K562 (cell line): ENCODE measurements at regions not wholly inside any gene's neighbourhood (a gene's known extent, or its start where the extent isn't known, plus 50 kb on each side); places are given as distances from the start of the nearest gene placed in this dataset.
A peak's percentile ranks its signal among the peaks of the same experiment; 100 is the strongest.

Source experiments
- ATAC-seq: fragments of 200-7000 bp; cut with Tn5 transposase; 3 replicates; pipeline ENCODE4 v1.9.1; 2020; ENCODE audit warnings: moderate library complexity
- BruUV-seq: library from RNA; stranded (reverse); fragments of 400-500 nt; replicated peaks from 2 replicates; lab custom pipeline; 2021; lab: Mats Ljungman, UMichigan
- CTCF ChIA-PET: fragments of 300-600 bp; formaldehyde crosslinking; extraction: SDS; loops from one replicate; lab custom pipeline; 2021; ENCODE audit warnings: low intra/inter-chr PET ratio; lab: Yijun Ruan, JAX
- POLR2A ChIA-PET: fragments of 300-600, 350-650 bp; sonication (Branson Sonifier 250); formaldehyde crosslinking; extraction: SDS; loops from one replicate; lab custom pipeline; 2021; ENCODE audit warnings: antibody characterized with exemption, inconsistent platforms; lab: Yijun Ruan, JAX
- DNase-seq, 4 experiments: peaks; one replicate each; pipeline versions ENCODE4 v3.0.0 to v3.0.0-alpha.2; 2011 to 2018; ENCODE audit warnings: low spot score in 3 of 4, mixed read lengths in 3 of 4; ENCODE audit errors: extremely low read depth in 1 of 4
- FAIRE-seq: peaks from 2 replicates; lab custom pipeline; 2011; peaks lifted over from hg19 to GRCh38; lab: Jason Lieb, UNC
- H2AFZ ChIP-seq: 2 replicates; pipeline ENCODE4 v1.6.0; 2011; ENCODE audit warnings: low read depth, low read length, control low read depth, inconsistent platforms
- H3K27ac ChIP-seq: fragments of 200-600 bp; 3 replicates; pipeline ENCODE4 v1.8.0; 2011; ENCODE audit warnings: low read depth, mild to moderate bottlenecking, control low read depth, inconsistent platforms, low read length, moderate library complexity, mixed read lengths; ENCODE audit errors: extremely low read depth
- H3K27me3 ChIP-seq, 2 experiments: fragments of 300-600 bp in 1 of 2; 2 replicates in 1 of 2; 3 replicates in 1 of 2; pipeline versions ENCODE4 v1.6.0 to v1.8.0; 2011; ENCODE audit warnings: inconsistent platforms in 2 of 2, low read length in 2 of 2, mild to moderate bottlenecking in 1 of 2, mixed read lengths in 1 of 2, moderate library complexity in 1 of 2; ENCODE audit not compliant: control insufficient read depth in 2 of 2, insufficient read depth in 2 of 2
- H3K36me3 ChIP-seq: fragments of 300-600 bp; 3 replicates; pipeline ENCODE4 v1.8.0; 2011; ENCODE audit warnings: mild to moderate bottlenecking, low read length, inconsistent platforms; ENCODE audit not compliant: control insufficient read depth, insufficient read depth
- H3K4me1 ChIP-seq, 2 experiments: fragments of 200-600 bp in 1 of 2; replicated peaks in 1 of 2; 2 replicates in 1 of 2; 3 replicates in 1 of 2; pipeline versions ENCODE4 v1.5.1 to v1.8.0; 2011; ENCODE audit warnings: inconsistent platforms in 2 of 2, low read length in 2 of 2, mild to moderate bottlenecking in 1 of 2, mixed read lengths in 1 of 2, moderate library complexity in 1 of 2; ENCODE audit not compliant: control insufficient read depth in 2 of 2, insufficient read depth in 2 of 2
- H3K4me2 ChIP-seq: 2 replicates; pipeline ENCODE4 v1.6.1; 2011; ENCODE audit warnings: low read length, control low read depth, inconsistent platforms, mixed read lengths; ENCODE audit not compliant: insufficient read depth
- H3K4me3 ChIP-seq: fragments of 200-600 bp; sonication (generic), shearing (Covaris generic); 2 replicates; pipeline ENCODE4 v1.5.1; 2016; ENCODE audit warnings: control low read depth, inconsistent platforms
- H3K79me2 ChIP-seq: fragments of 200-600 bp; 3 replicates; pipeline ENCODE4 v1.8.0; 2011; ENCODE audit warnings: low read length, inconsistent platforms; ENCODE audit not compliant: control insufficient read depth, insufficient read depth
- H3K9ac ChIP-seq, 2 experiments: 2 replicates each; pipeline versions ENCODE4 v1.6.0 to v1.6.1; 2011; ENCODE audit warnings: low read depth in 2 of 2, low read length in 2 of 2, control low read depth in 1 of 2, inconsistent platforms in 1 of 2, mild to moderate bottlenecking in 1 of 2, mixed read lengths in 1 of 2; ENCODE audit not compliant: insufficient read depth in 1 of 2
- H3K9me1 ChIP-seq: one replicate; pipeline ENCODE4 v1.6.0; 2011; ENCODE audit warnings: inconsistent platforms, mild to moderate bottlenecking, low read length, moderate library complexity; ENCODE audit not compliant: control insufficient read depth, insufficient read depth
- H3K9me3 ChIP-seq: replicated peaks from 2 replicates; pipeline ENCODE4 v1.5.1; 2011; ENCODE audit warnings: low read depth, low read length, inconsistent platforms; ENCODE audit not compliant: control insufficient read depth, insufficient read depth
- H4K20me1 ChIP-seq: replicated peaks from 2 replicates; pipeline ENCODE4 v1.6.1; 2011; ENCODE audit warnings: low read length, inconsistent platforms, mixed read lengths; ENCODE audit not compliant: control insufficient read depth, insufficient read depth
- CBX5 ChIP-seq: IDR thresholded peaks from 2 replicates; pipeline ENCODE4 v1.6.1; 2014; ENCODE audit warnings: low read depth, borderline replicate concordance
- CSDE1 ChIP-seq, 2 experiments: fragments of 450-650 bp; IDR thresholded peaks; 2 replicates each; pipeline ENCODE4 v1.6.1; 2016; ENCODE audit warnings: mild to moderate bottlenecking in 1 of 2
- DDX20 ChIP-seq: fragments of 450-650 bp; IDR thresholded peaks from 2 replicates; pipeline ENCODE4 v1.6.1; 2016; ENCODE audit warnings: missing genetic modification characterization, low read depth, mild to moderate bottlenecking, missing compliant biosample characterization, moderate library complexity
- DEAF1 ChIP-seq: fragments of 450-650 bp; formaldehyde crosslinking; IDR thresholded peaks from 2 replicates; pipeline ENCODE4 v1.4.0; 2020; ENCODE audit warnings: mild to moderate bottlenecking, moderate library complexity
- ETS1 ChIP-seq: conservative IDR thresholded peaks from 2 replicates; pipeline ENCODE4 v1.6.1; 2011; ENCODE audit warnings: low read depth, mild to moderate bottlenecking, low read length; ENCODE audit not compliant: control insufficient read depth
- GATA2 ChIP-seq: sonication (generic); formaldehyde crosslinking; IDR thresholded peaks from 2 replicates; pipeline ENCODE4 v1.4.0; 2020; ENCODE audit warnings: mild to moderate bottlenecking, missing genetic modification reagents
- GTF2B ChIP-seq: IDR thresholded peaks from 2 replicates; pipeline ENCODE4 v1.6.1; 2011; ENCODE audit not compliant: insufficient read length; ENCODE audit errors: extremely low read depth
- MECOM ChIP-seq: fragments of 250-450 bp; sonication (Bioruptor Pico); IDR thresholded peaks from 2 replicates; pipeline ENCODE4 v1.8.0; 2022; ENCODE audit warnings: inconsistent platforms
- NCOA2 ChIP-seq, 2 experiments: fragments of 450-650 bp; IDR thresholded peaks; 2 replicates each; pipeline ENCODE4 v1.6.1; 2018; ENCODE audit warnings: mild to moderate bottlenecking in 2 of 2, moderate library complexity in 1 of 2; ENCODE audit not compliant: partially characterized antibody in 2 of 2
- PATZ1 ChIP-seq: fragments of 250-450 bp; sonication (Bioruptor Pico); IDR thresholded peaks from 2 replicates; pipeline ENCODE4 v1.5.0; 2020; ENCODE audit warnings: mild to moderate bottlenecking, borderline replicate concordance
- RAD21 ChIP-seq, 2 experiments: fragments of 250-450 bp in 1 of 2; fragments of 450-650 bp in 1 of 2; sonication (Bioruptor Pico) in 1 of 2; formaldehyde crosslinking in 1 of 2; IDR thresholded peaks in 1 of 2; conservative IDR thresholded peaks in 1 of 2; 2 replicates each; pipeline versions ENCODE4 v1.4.0 to v1.8.0; 2020 to 2022; ENCODE audit warnings: mild to moderate bottlenecking in 2 of 2, moderate library complexity in 1 of 2
- SIN3A ChIP-seq, 2 experiments: fragments of 150-350 bp in 1 of 2; IDR thresholded peaks; 2 replicates each; pipeline ENCODE4 v1.6.1; 2011 to 2016; ENCODE audit warnings: borderline replicate concordance in 2 of 2, low read depth in 2 of 2, low read length in 2 of 2, mild to moderate bottlenecking in 2 of 2, moderate library complexity in 2 of 2; ENCODE audit not compliant: control insufficient read depth in 1 of 2
- SIRT6 ChIP-seq: IDR thresholded peaks from one replicate; pipeline ENCODE4 v1.6.1; 2012; ENCODE audit warnings: low read depth, mild to moderate bottlenecking, control low read depth, inconsistent platforms, low read length, moderate library complexity
- SOX6 ChIP-seq: fragments of 450-650 bp; IDR thresholded peaks from 2 replicates; pipeline ENCODE4 v1.6.1; 2014; ENCODE audit warnings: mild to moderate bottlenecking
- SRF ChIP-seq, 2 experiments: fragments of 250-450, 450-650 bp in 1 of 2; sonication (Bioruptor Pico) in 1 of 2; sonication (generic) in 1 of 2; formaldehyde crosslinking; IDR thresholded peaks; 2 replicates each; pipeline versions ENCODE4 v1.5.0 to v1.5.1; 2020 to 2022; ENCODE audit warnings: mild to moderate bottlenecking in 1 of 2, missing genetic modification reagents in 1 of 2
- ZNF134 ChIP-seq: fragments of 250-450 bp; sonication (Bioruptor Pico); conservative IDR thresholded peaks from 2 replicates; pipeline ENCODE4 v1.4.0; 2020
- ZNF408 ChIP-seq: fragments of 250-450 bp; sonication (Bioruptor Pico); IDR thresholded peaks from 2 replicates; pipeline ENCODE4 v1.4.0; 2020; ENCODE audit warnings: low read depth, mild to moderate bottlenecking, moderate library complexity
- ZNF77 ChIP-seq: fragments of 250-450 bp; sonication (Bioruptor Pico); IDR thresholded peaks from 2 replicates; pipeline ENCODE4 v1.5.0; 2020
- WGBS: fragments of 100-300 bp; shearing (Covaris generic); methylation state at CpG from one replicate; pipeline ENCODE4 v1.1.6; 2016; ENCODE audit warnings: low coverage, mixed read lengths; ENCODE audit not compliant: insufficient coverage; ENCODE audit errors: missing lambda C conversion rate; 5-methylcytosine and 5-hydroxymethylcytosine counted together
- in situ Hi-C: fragments of 300-500 bp; cut with MboI; formaldehyde crosslinking; loops from 4 replicates; pipeline ENCODE4 v1.15.0; 2018; ENCODE audit warnings: inconsistent platforms, mixed read lengths
- intact Hi-C: fragments of 100-400 bp; cut with micrococcal nuclease; formaldehyde crosslinking; loops from 2 replicates; pipeline ENCODE4 v1.14.2; 2022

GRCh38 chr10:125238682-125239081 lies 78.3 kb upstream of the CTBP2 start:
- in situ Hi-C loops: no loop called here
- WGBS: 0% methylated on average over 1 of the region's 1 CpG
- Histone ChIP-seq H3K36me3 (no peaks in the 10 kb centered on the region), H3K4me2 (no peak overlapping the region), H3K4me1 (no peaks in the 10 kb centered on the region), H3K27me3 (no peaks in the 10 kb centered on the region; a peak in 1 of 5 replicates), H3K4me3 (no peak overlapping the region), H3K79me2 (no peaks in the 10 kb centered on the region), H3K9ac (no peak overlapping the region), H3K9me1 (no peaks in the 10 kb centered on the region), H3K27ac (no peak overlapping the region), H2AFZ (no peak overlapping the region), H3K9me3 (no peaks in the 10 kb centered on the region), H4K20me1 (no peaks in the 10 kb centered on the region)
- ATAC-seq (no peak), DNase-seq (peak in 2 of 4 experiments; percentile 16 to 18), FAIRE-seq (no peak)
- CTCF ChIA-PET: no interaction called here
- POLR2A ChIA-PET: no interaction called here
- BruUV-seq: no TSS peak
- intact Hi-C loops: no loop called here
- no peak for TF ChIP-seq MECOM (CRISPR knock-in tag)
- no peak for TF ChIP-seq SIN3A (IDR thresholded peaks at IDR 0.05; ENCODE audit: borderline replicate concordance in 2 of 2, control insufficient read depth in 1 of 2, low read depth in 2 of 2, low read length in 2 of 2)
- no peak for TF ChIP-seq ZNF408 (CRISPR knock-in tag)
- TF ChIP-seq RAD21 (CRISPR knock-in tag; conservative IDR thresholded peaks at IDR 0.05 in 1 of 2, IDR thresholded peaks at IDR 0.05 in 1 of 2): no peak
- peak; percentile 83 for TF ChIP-seq CBX5
- no peak for TF ChIP-seq DDX20
- no peak for TF ChIP-seq ZNF134
- TF ChIP-seq CSDE1 (IDR thresholded peaks at IDR 0.05): no peak
- TF ChIP-seq SRF (CRISPR knock-in tag; IDR thresholded peaks at IDR 0.05): no peak
- TF ChIP-seq GTF2B: no peak
- TF ChIP-seq SOX6: no peak
- no peak for TF ChIP-seq SIRT6
- no peak for TF ChIP-seq GATA2 (CRISPR knock-in tag)
- no peak for TF ChIP-seq ZNF77 (CRISPR knock-in tag)
- no peak for TF ChIP-seq DEAF1 (CRISPR knock-in tag)
- TF ChIP-seq PATZ1 (CRISPR knock-in tag): no peak
- TF ChIP-seq NCOA2 (IDR thresholded peaks at IDR 0.05; ENCODE audit: partially characterized antibody in 2 of 2): no peak
- TF ChIP-seq ETS1: no peak
